WTC11 (cell line): ENCODE measurements at regions not wholly inside any gene's neighbourhood (a gene's known extent, or its start where the extent isn't known, plus 50 kb on each side); places are given as distances from the start of the nearest gene placed in this dataset.

Source experiments
- ATAC-seq: fragments of 200-7000 bp; cut with Tn5 transposase; 2 replicates; pipeline ENCODE4 v1.10.0; 2021; ENCODE audit warnings: mild to moderate bottlenecking, moderate library complexity
- CTCF ChIA-PET: fragments of 300-600 bp; sonication (Branson Sonifier 250); formaldehyde crosslinking; loops from one replicate; lab custom pipeline; 2021; ENCODE audit warnings: antibody characterized with exemption; lab: Charles Lee
- POLR2A ChIA-PET: fragments of 350-600 bp; sonication (Branson Sonifier 250); formaldehyde crosslinking; loops from one replicate; lab custom pipeline; 2021; ENCODE audit warnings: antibody characterized with exemption; lab: Charles Lee
- DNase-seq: peaks from one replicate; pipeline ENCODE4 v3.0.0; 2021; ENCODE audit warnings: low spot score
- H3K27ac Mint-ChIP-seq: 2 replicates; pipeline ENCODE4 v1.8.0; 2021; ENCODE audit warnings: mixed read lengths
- H3K27me3 Mint-ChIP-seq: 2 replicates; pipeline ENCODE4 v1.8.0; 2021; ENCODE audit warnings: low read depth, mild to moderate bottlenecking, moderate library complexity, mixed read lengths
- H3K36me3 Mint-ChIP-seq: 2 replicates; pipeline ENCODE4 v1.8.0; 2021; ENCODE audit warnings: mixed read lengths
- H3K4me1 Mint-ChIP-seq: 2 replicates; pipeline ENCODE4 v1.8.0; 2022; ENCODE audit warnings: mixed read lengths
- H3K4me3 Mint-ChIP-seq: 2 replicates; pipeline ENCODE4 v1.8.0; 2021; ENCODE audit warnings: mild to moderate bottlenecking, moderate library complexity, mixed read lengths
- H3K9me3 Mint-ChIP-seq: 2 replicates; pipeline ENCODE4 v1.8.0; 2021; ENCODE audit warnings: mixed read lengths
- AFF4 ChIP-seq: sonication (generic); formaldehyde crosslinking; IDR thresholded peaks from 2 replicates; pipeline ENCODE4 v1.8.1; 2023; ENCODE audit warnings: mild to moderate bottlenecking, missing genetic modification reagents, borderline replicate concordance
- ATF2 ChIP-seq: sonication (generic); formaldehyde crosslinking; IDR thresholded peaks from 2 replicates; pipeline ENCODE4 v1.8.1; 2022; ENCODE audit warnings: low read depth, missing genetic modification reagents, borderline replicate concordance
- ATF6 ChIP-seq: sonication (generic); formaldehyde crosslinking; IDR thresholded peaks from 2 replicates; pipeline ENCODE4 v1.8.1; 2023; ENCODE audit warnings: mild to moderate bottlenecking, missing genetic modification reagents
- E2F5 ChIP-seq: sonication (generic); formaldehyde crosslinking; IDR thresholded peaks from 2 replicates; pipeline ENCODE4 v1.8.1; 2022; ENCODE audit warnings: mild to moderate bottlenecking, moderate library complexity, missing genetic modification reagents
- ESRRA ChIP-seq: sonication (generic); formaldehyde crosslinking; IDR thresholded peaks from 2 replicates; pipeline ENCODE4 v1.8.1; 2022; ENCODE audit warnings: mild to moderate bottlenecking, missing genetic modification reagents, borderline replicate concordance
- ETV6 ChIP-seq: sonication (generic); formaldehyde crosslinking; IDR thresholded peaks from 2 replicates; pipeline ENCODE4 v1.8.1; 2022; ENCODE audit warnings: mild to moderate bottlenecking, missing genetic modification reagents
- FOXP4 ChIP-seq: sonication (generic); formaldehyde crosslinking; IDR thresholded peaks from 2 replicates; pipeline ENCODE4 v1.8.0; 2022; ENCODE audit warnings: mild to moderate bottlenecking, missing genetic modification reagents
- GRHL2 ChIP-seq: fragments of 250-450 bp; sonication (Bioruptor Pico); IDR thresholded peaks from 2 replicates; pipeline ENCODE4 v1.8.0; 2022; ENCODE audit warnings: mild to moderate bottlenecking, moderate library complexity; ENCODE audit not compliant: insufficient replicate concordance, severe bottlenecking
- JAZF1 ChIP-seq: fragments of 250-450 bp; sonication (Bioruptor Pico); IDR thresholded peaks from 2 replicates; pipeline ENCODE4 v1.9.0; 2021; ENCODE audit warnings: moderate library complexity, mild to moderate bottlenecking, inconsistent platforms
- NR3C1 ChIP-seq: sonication (generic); formaldehyde crosslinking; conservative IDR thresholded peaks from 2 replicates; pipeline ENCODE4 v1.8.1; 2023; ENCODE audit warnings: low read depth, mild to moderate bottlenecking, missing genetic modification reagents
- RORB ChIP-seq: fragments of 250-450 bp; sonication (Bioruptor Pico); IDR thresholded peaks from 2 replicates; pipeline ENCODE4 v1.9.0; 2021; ENCODE audit warnings: mild to moderate bottlenecking
- SMAD4 ChIP-seq: sonication (generic); formaldehyde crosslinking; IDR thresholded peaks from 2 replicates; pipeline ENCODE4 v1.8.0; 2022; ENCODE audit warnings: mild to moderate bottlenecking, missing genetic modification reagents
- TEAD1 ChIP-seq: sonication (generic); formaldehyde crosslinking; IDR thresholded peaks from 2 replicates; pipeline ENCODE4 v1.8.0; 2022; ENCODE audit warnings: mild to moderate bottlenecking, missing genetic modification reagents
- TP53 ChIP-seq: sonication (generic); formaldehyde crosslinking; IDR thresholded peaks from 2 replicates; pipeline ENCODE4 v1.8.1; 2023; ENCODE audit warnings: mild to moderate bottlenecking, missing genetic modification reagents
- TF ChIP-seq, protein P1 (sequence below): sonication (generic); formaldehyde crosslinking; conservative IDR thresholded peaks from 2 replicates; pipeline ENCODE4 v1.8.1; 2022; ENCODE audit warnings: mild to moderate bottlenecking, missing genetic modification reagents
- TF ChIP-seq, protein P2 (sequence below): sonication (generic); formaldehyde crosslinking; IDR thresholded peaks from 2 replicates; pipeline ENCODE4 v1.8.0; 2023; ENCODE audit warnings: mild to moderate bottlenecking, missing genetic modification reagents
- TF ChIP-seq, protein P3 (sequence below): fragments of 250-450 bp; sonication (Bioruptor Pico); IDR thresholded peaks from 2 replicates; pipeline ENCODE4 v1.9.0; 2021; ENCODE audit warnings: moderate library complexity, mild to moderate bottlenecking, inconsistent platforms, borderline replicate concordance
- TF ChIP-seq, protein P4 (sequence below): fragments of 200-600 bp; IDR thresholded peaks from 2 replicates; pipeline ENCODE4 v1.8.0; 2022; ENCODE audit warnings: antibody characterized with exemption

DNA sequence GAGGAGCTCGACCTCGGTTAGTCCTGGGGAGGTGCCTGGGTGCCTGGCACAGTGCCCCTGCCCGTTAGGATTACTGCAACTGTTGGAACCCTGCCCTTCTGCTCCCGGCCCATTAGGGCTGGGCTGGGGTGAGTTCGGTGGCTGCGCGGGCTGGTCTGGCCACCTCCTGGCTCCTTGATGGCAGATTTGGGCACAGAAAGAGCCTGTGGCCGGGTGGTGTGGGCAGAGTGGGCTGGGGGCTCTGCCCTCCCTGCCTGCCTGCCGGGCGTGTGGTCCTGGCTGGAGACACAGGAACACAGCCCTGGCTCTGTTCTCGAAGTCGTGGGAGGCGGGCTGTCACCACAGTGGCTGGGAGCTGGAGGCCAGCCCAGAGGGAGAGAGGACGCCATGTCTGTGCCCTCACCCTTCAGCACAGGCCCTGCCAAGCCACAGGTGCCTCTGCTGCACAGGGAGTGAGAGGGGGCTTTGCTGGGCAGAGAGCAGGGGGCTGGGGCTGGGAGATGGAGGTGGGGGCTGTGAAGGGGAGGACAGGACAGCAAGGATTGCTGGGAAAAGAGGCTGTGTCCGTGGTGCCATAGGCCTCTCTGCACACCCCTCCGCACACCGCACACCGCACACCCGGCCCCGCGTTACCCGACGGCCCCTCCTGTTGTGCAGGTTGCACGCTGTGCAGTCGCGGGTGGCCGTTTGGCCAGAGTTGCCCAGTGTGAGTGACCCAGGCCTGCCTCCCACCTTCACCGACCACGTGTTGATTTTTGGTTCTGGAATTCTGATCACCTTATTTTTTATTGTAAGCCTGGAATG lies 236.6 kb upstream of the GSE1 start:
- DNase-seq (no peak), ATAC-seq (no peak)
- Mint-ChIP-seq H3K36me3 (no peaks in the 10 kb centered on the region), H3K9me3 (no peaks in the 10 kb centered on the region), H3K4me1 (peaks cover 2% of the 10 kb centered on the region; the same call in 1 of the 2 replicates), H3K27me3 (no peaks in the 10 kb centered on the region), H3K27ac (no peak overlapping the region), H3K4me3 (no peak overlapping the region)
- POLR2A ChIA-PET = no interaction called here
- TF ChIP-seq, protein P1, sequence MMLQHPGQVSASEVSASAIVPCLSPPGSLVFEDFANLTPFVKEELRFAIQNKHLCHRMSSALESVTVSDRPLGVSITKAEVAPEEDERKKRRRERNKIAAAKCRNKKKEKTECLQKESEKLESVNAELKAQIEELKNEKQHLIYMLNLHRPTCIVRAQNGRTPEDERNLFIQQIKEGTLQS (CRISPR knock-in tag) = no peak
- TF ChIP-seq JAZF1 (CRISPR knock-in tag) = no peak
- no peak for TF ChIP-seq SMAD4
- no peak for TF ChIP-seq AFF4 (CRISPR knock-in tag)
- TF ChIP-seq NR3C1 = no peak
- no peak for TF ChIP-seq ESRRA (CRISPR knock-in tag)
- TF ChIP-seq ATF2 (CRISPR knock-in tag) = no peak
- TF ChIP-seq, protein P2, sequence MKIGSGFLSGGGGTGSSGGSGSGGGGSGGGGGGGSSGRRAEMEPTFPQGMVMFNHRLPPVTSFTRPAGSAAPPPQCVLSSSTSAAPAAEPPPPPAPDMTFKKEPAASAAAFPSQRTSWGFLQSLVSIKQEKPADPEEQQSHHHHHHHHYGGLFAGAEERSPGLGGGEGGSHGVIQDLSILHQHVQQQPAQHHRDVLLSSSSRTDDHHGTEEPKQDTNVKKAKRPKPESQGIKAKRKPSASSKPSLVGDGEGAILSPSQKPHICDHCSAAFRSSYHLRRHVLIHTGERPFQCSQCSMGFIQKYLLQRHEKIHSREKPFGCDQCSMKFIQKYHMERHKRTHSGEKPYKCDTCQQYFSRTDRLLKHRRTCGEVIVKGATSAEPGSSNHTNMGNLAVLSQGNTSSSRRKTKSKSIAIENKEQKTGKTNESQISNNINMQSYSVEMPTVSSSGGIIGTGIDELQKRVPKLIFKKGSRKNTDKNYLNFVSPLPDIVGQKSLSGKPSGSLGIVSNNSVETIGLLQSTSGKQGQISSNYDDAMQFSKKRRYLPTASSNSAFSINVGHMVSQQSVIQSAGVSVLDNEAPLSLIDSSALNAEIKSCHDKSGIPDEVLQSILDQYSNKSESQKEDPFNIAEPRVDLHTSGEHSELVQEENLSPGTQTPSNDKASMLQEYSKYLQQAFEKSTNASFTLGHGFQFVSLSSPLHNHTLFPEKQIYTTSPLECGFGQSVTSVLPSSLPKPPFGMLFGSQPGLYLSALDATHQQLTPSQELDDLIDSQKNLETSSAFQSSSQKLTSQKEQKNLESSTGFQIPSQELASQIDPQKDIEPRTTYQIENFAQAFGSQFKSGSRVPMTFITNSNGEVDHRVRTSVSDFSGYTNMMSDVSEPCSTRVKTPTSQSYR = no peak
- TF ChIP-seq ETV6 = no peak
- TF ChIP-seq TEAD1 = no peak
- no peak for TF ChIP-seq TP53 (CRISPR knock-in tag)
- TF ChIP-seq GRHL2 (CRISPR knock-in tag) = no peak
- TF ChIP-seq, protein P3, sequence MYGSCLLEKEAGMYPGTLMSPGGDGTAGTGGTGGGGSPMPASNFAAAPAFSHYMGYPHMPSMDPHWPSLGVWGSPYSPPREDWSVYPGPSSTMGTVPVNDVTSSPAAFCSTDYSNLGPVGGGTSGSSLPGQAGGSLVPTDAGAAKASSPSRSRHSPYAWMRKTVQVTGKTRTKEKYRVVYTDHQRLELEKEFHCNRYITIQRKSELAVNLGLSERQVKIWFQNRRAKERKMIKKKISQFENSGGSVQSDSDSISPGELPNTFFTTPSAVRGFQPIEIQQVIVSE (CRISPR knock-in tag) = no peak
- no peak for TF ChIP-seq E2F5 (CRISPR knock-in tag)
- TF ChIP-seq, protein P4, sequence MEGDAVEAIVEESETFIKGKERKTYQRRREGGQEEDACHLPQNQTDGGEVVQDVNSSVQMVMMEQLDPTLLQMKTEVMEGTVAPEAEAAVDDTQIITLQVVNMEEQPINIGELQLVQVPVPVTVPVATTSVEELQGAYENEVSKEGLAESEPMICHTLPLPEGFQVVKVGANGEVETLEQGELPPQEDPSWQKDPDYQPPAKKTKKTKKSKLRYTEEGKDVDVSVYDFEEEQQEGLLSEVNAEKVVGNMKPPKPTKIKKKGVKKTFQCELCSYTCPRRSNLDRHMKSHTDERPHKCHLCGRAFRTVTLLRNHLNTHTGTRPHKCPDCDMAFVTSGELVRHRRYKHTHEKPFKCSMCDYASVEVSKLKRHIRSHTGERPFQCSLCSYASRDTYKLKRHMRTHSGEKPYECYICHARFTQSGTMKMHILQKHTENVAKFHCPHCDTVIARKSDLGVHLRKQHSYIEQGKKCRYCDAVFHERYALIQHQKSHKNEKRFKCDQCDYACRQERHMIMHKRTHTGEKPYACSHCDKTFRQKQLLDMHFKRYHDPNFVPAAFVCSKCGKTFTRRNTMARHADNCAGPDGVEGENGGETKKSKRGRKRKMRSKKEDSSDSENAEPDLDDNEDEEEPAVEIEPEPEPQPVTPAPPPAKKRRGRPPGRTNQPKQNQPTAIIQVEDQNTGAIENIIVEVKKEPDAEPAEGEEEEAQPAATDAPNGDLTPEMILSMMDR = no peak
- TF ChIP-seq ATF6 (CRISPR knock-in tag) = no peak
- no peak for TF ChIP-seq RORB (CRISPR knock-in tag)
- TF ChIP-seq FOXP4 = no peak
- CTCF ChIA-PET = interaction anchor here (0.5 to 1.3 kb wide), 2 partner anchors 29 to 40 kb away, joined by 3 to 6 read pairs; no protein-coding TSS in a partner anchor
